ENCODE measurements at regions not wholly inside any gene's neighbourhood (a gene's known extent, or its start where the extent isn't known, plus 50 kb on each side); places are given as distances from the start of the nearest gene placed in this dataset.

- 63% methylated on average over 8 of the region's 8 CpGs for WGBS
- DNase-seq = no peak
Observed at GRCh38 chr10:131778842-131779241, 122.0 kb upstream of the PPP2R2D start.

GRCh38 chr10:131779661-131780394 lies 121.0 kb upstream of the PPP2R2D start:
- H3K27me3 ChIP-seq (ENCODE audit: control insufficient read depth in 1 of 2, insufficient read depth in 1 of 2, low read length in 2 of 2) = no peaks in the 10 kb centered on the region
- 71% methylated on average over 8 of the region's 10 CpGs for WGBS
- no peak overlapping the region for H3K18ac ChIP-seq (ENCODE audit: low read depth in 1 of 2, low read length in 2 of 2)
- H2BK120ac ChIP-seq (ENCODE audit: low read depth, low read length) = no peak overlapping the region
- H2AFZ ChIP-seq (ENCODE audit: low read depth, low read length) = no peak overlapping the region
- H3K79me1 ChIP-seq (replicated peaks; ENCODE audit: low read length, poor library complexity, severe bottlenecking) = no peaks in the 10 kb centered on the region
- H3K36me3 ChIP-seq (ENCODE audit: control insufficient read depth in 1 of 2, insufficient read depth in 2 of 2, low read depth in 1 of 2, low read length in 2 of 2) = no peaks in the 10 kb centered on the region
- no peak for DNase-seq
- H3K27ac ChIP-seq (ENCODE audit: low read length, poor library complexity, severe bottlenecking) = no peak overlapping the region
- no peak overlapping the region for H4K8ac ChIP-seq (ENCODE audit: low read length)
- H3K9me3 ChIP-seq (ENCODE audit: control insufficient read depth, low read length) = peaks cover 36% of the 10 kb centered on the region
- no peak overlapping the region for H4K91ac ChIP-seq (ENCODE audit: low read length)
- no peak overlapping the region for H3K9ac ChIP-seq (ENCODE audit: low read length)
- no peak overlapping the region for H3K14ac ChIP-seq (ENCODE audit: low read length in 2 of 2)
- H3K4me1 ChIP-seq (ENCODE audit: control insufficient read depth, insufficient read depth, low read depth, low read length) = no peaks in the 10 kb centered on the region
- no peak overlapping the region for H2BK15ac ChIP-seq (ENCODE audit: low read depth, poor library complexity, severe bottlenecking)
- no peak overlapping the region for H3K4me2 ChIP-seq (ENCODE audit: low read length, poor library complexity, severe bottlenecking)
- no peak overlapping the region for H2BK12ac ChIP-seq (ENCODE audit: low read length in 2 of 2)
- H3K23ac ChIP-seq (ENCODE audit: low read length in 2 of 2) = no peak overlapping the region
- H2AK5ac ChIP-seq (ENCODE audit: low read length, severe bottlenecking) = no peak overlapping the region
- H3K4me3 ChIP-seq (ENCODE audit: insufficient read depth in 1 of 2, low read depth in 1 of 2, low read length in 2 of 2) = no peak overlapping the region
- no peak overlapping the region for H3K4ac ChIP-seq (ENCODE audit: low read depth in 1 of 2, low read length in 2 of 2)
- no peak overlapping the region for H2BK5ac ChIP-seq (ENCODE audit: low read depth, low read length, poor library complexity, severe bottlenecking)

More at GRCh38 chr10:131778842-131779241, 122.0 kb upstream of the PPP2R2D start:
- no peak overlapping the region for H2AK5ac ChIP-seq (ENCODE audit: low read length, severe bottlenecking)
- H2BK120ac ChIP-seq (ENCODE audit: low read depth, low read length) = no peak overlapping the region
- no peak overlapping the region for H2BK5ac ChIP-seq (ENCODE audit: low read depth, low read length, poor library complexity, severe bottlenecking)
- H3K23ac ChIP-seq (ENCODE audit: low read length in 2 of 2) = no peak overlapping the region
- H3K14ac ChIP-seq (ENCODE audit: low read length in 2 of 2) = no peak overlapping the region
- H3K4ac ChIP-seq (ENCODE audit: low read depth in 1 of 2, low read length in 2 of 2) = no peak overlapping the region
- H2AFZ ChIP-seq (ENCODE audit: low read depth, low read length) = no peak overlapping the region
- H3K4me3 ChIP-seq (ENCODE audit: insufficient read depth in 1 of 2, low read depth in 1 of 2, low read length in 2 of 2) = no peak overlapping the region
- no peak overlapping the region for H4K8ac ChIP-seq (ENCODE audit: low read length)
- H4K91ac ChIP-seq (ENCODE audit: low read length) = no peak overlapping the region
- H2BK15ac ChIP-seq (ENCODE audit: low read depth, poor library complexity, severe bottlenecking) = no peak overlapping the region
- no peak overlapping the region for H3K9ac ChIP-seq (ENCODE audit: low read length)
- H3K79me1 ChIP-seq (replicated peaks; ENCODE audit: low read length, poor library complexity, severe bottlenecking) = no peaks in the 10 kb centered on the region
- H3K4me1 ChIP-seq (ENCODE audit: control insufficient read depth, insufficient read depth, low read depth, low read length) = no peaks in the 10 kb centered on the region
- H3K18ac ChIP-seq (ENCODE audit: low read depth in 1 of 2, low read length in 2 of 2) = no peak overlapping the region
- no peak overlapping the region for H3K27ac ChIP-seq (ENCODE audit: low read length, poor library complexity, severe bottlenecking)
- no peaks in the 10 kb centered on the region for H3K36me3 ChIP-seq (ENCODE audit: control insufficient read depth in 1 of 2, insufficient read depth in 2 of 2, low read depth in 1 of 2, low read length in 2 of 2)
- H3K27me3 ChIP-seq (ENCODE audit: control insufficient read depth in 1 of 2, insufficient read depth in 1 of 2, low read length in 2 of 2) = no peaks in the 10 kb centered on the region
- no peak overlapping the region for H2BK12ac ChIP-seq (ENCODE audit: low read length in 2 of 2)
- no peak overlapping the region for H3K4me2 ChIP-seq (ENCODE audit: low read length, poor library complexity, severe bottlenecking)
- peaks cover 36% of the 10 kb centered on the region for H3K9me3 ChIP-seq (ENCODE audit: control insufficient read depth, low read length)

- Histone ChIP-seq H3K79me1 (replicated peaks; ENCODE audit: low read length, poor library complexity, severe bottlenecking) (no peaks in the 10 kb centered on the region), H3K23ac (ENCODE audit: low read length in 2 of 2) (no peak overlapping the region), H4K8ac (ENCODE audit: low read length) (no peak overlapping the region), H2BK15ac (ENCODE audit: low read depth, poor library complexity, severe bottlenecking) (no peak overlapping the region), H3K18ac (ENCODE audit: low read depth in 1 of 2, low read length in 2 of 2) (no peak overlapping the region), H2BK5ac (ENCODE audit: low read depth, low read length, poor library complexity, severe bottlenecking) (no peak overlapping the region), H3K9me3 (ENCODE audit: control insufficient read depth, low read length) (peaks cover 33% of the 10 kb centered on the region), H3K14ac (ENCODE audit: low read length in 2 of 2) (no peak overlapping the region), H3K27me3 (ENCODE audit: control insufficient read depth in 1 of 2, insufficient read depth in 1 of 2, low read length in 2 of 2) (no peaks in the 10 kb centered on the region), H4K91ac (ENCODE audit: low read length) (no peak overlapping the region), H3K36me3 (ENCODE audit: control insufficient read depth in 1 of 2, insufficient read depth in 2 of 2, low read depth in 1 of 2, low read length in 2 of 2) (no peaks in the 10 kb centered on the region), H3K4me2 (ENCODE audit: low read length, poor library complexity, severe bottlenecking) (no peak overlapping the region), H2AK5ac (ENCODE audit: low read length, severe bottlenecking) (no peak overlapping the region), H2BK120ac (ENCODE audit: low read depth, low read length) (no peak overlapping the region), H3K4me3 (ENCODE audit: insufficient read depth in 1 of 2, low read depth in 1 of 2, low read length in 2 of 2) (no peak overlapping the region), H3K4me1 (ENCODE audit: control insufficient read depth, insufficient read depth, low read depth, low read length) (no peaks in the 10 kb centered on the region), H2BK12ac (ENCODE audit: low read length in 2 of 2) (no peak overlapping the region), H3K9ac (ENCODE audit: low read length) (no peak overlapping the region), H3K4ac (ENCODE audit: low read depth in 1 of 2, low read length in 2 of 2) (no peak overlapping the region), H3K27ac (ENCODE audit: low read length, poor library complexity, severe bottlenecking) (no peak overlapping the region), H2AFZ (ENCODE audit: low read depth, low read length) (no peak overlapping the region)
- WGBS = 74% methylated on average over 3 of the region's 6 CpGs
- no peak for DNase-seq
Observed at GRCh38 chr10:131781076-131781475, 119.7 kb upstream of the PPP2R2D start.

GRCh38 chr10:131781791-131782190 lies 119.0 kb upstream of the PPP2R2D start:
- no peak overlapping the region for H3K18ac ChIP-seq (ENCODE audit: low read depth in 1 of 2, low read length in 2 of 2)
- no peak overlapping the region for H3K23ac ChIP-seq (ENCODE audit: low read length in 2 of 2)
- no peak overlapping the region for H4K8ac ChIP-seq (ENCODE audit: low read length)
- H3K36me3 ChIP-seq (ENCODE audit: control insufficient read depth in 1 of 2, insufficient read depth in 2 of 2, low read depth in 1 of 2, low read length in 2 of 2) = no peaks in the 10 kb centered on the region
- no peak overlapping the region for H2BK5ac ChIP-seq (ENCODE audit: low read depth, low read length, poor library complexity, severe bottlenecking)
- H3K9me3 ChIP-seq (ENCODE audit: control insufficient read depth, low read length) = peaks cover 26% of the 10 kb centered on the region
- DNase-seq = no peak
- no peak overlapping the region for H3K4ac ChIP-seq (ENCODE audit: low read depth in 1 of 2, low read length in 2 of 2)
- no peak overlapping the region for H3K9ac ChIP-seq (ENCODE audit: low read length)
- H2AK5ac ChIP-seq (ENCODE audit: low read length, severe bottlenecking) = no peak overlapping the region
- H2BK120ac ChIP-seq (ENCODE audit: low read depth, low read length) = no peak overlapping the region
- H3K27me3 ChIP-seq (ENCODE audit: control insufficient read depth in 1 of 2, insufficient read depth in 1 of 2, low read length in 2 of 2) = no peaks in the 10 kb centered on the region
- H3K79me1 ChIP-seq (replicated peaks; ENCODE audit: low read length, poor library complexity, severe bottlenecking) = no peaks in the 10 kb centered on the region
- no peak overlapping the region for H3K4me2 ChIP-seq (ENCODE audit: low read length, poor library complexity, severe bottlenecking)
- no peak overlapping the region for H3K4me3 ChIP-seq (ENCODE audit: insufficient read depth in 1 of 2, low read depth in 1 of 2, low read length in 2 of 2)
- H2AFZ ChIP-seq (ENCODE audit: low read depth, low read length) = no peak overlapping the region
- H2BK12ac ChIP-seq (ENCODE audit: low read length in 2 of 2) = no peak overlapping the region
- 72% methylated on average over 4 of the region's 4 CpGs for WGBS
- no peak overlapping the region for H4K91ac ChIP-seq (ENCODE audit: low read length)
- H2BK15ac ChIP-seq (ENCODE audit: low read depth, poor library complexity, severe bottlenecking) = no peak overlapping the region
- no peak overlapping the region for H3K14ac ChIP-seq (ENCODE audit: low read length in 2 of 2)
- no peaks in the 10 kb centered on the region for H3K4me1 ChIP-seq (ENCODE audit: control insufficient read depth, insufficient read depth, low read depth, low read length)
- no peak overlapping the region for H3K27ac ChIP-seq (ENCODE audit: low read length, poor library complexity, severe bottlenecking)
